GM21619 (cell line): ENCODE measurements at regions not wholly inside any gene's neighbourhood (a gene's known extent, or its start where the extent isn't known, plus 50 kb on each side); places are given as distances from the start of the nearest gene placed in this dataset.

Experiments used
- ATAC-seq: cut with Tn5 transposase; IDR thresholded peaks from one replicate; pipeline ENCODE4 v1.9.1; 2021; ENCODE audit not compliant: unreplicated experiment

DNA sequence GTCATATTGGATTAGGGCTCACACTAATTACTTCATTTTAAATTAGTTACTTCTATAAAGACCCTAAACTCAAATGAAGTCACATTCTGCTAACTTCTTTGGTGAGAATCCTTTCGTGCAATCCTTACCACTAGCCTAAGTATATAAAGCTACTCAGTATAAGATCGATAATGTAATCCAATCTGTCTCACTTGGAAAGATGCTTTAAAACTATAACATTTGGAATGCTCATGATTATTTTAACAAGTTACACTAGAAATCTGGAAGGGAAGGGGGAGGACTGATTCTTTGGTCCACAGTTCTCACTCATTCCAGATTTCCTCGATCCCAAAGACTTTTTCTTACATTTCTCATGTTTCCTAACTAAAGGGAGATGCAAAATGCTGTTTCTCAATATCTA, 336.4 kb upstream of the SLIT2 start:
- no peak for ATAC-seq

DNA sequence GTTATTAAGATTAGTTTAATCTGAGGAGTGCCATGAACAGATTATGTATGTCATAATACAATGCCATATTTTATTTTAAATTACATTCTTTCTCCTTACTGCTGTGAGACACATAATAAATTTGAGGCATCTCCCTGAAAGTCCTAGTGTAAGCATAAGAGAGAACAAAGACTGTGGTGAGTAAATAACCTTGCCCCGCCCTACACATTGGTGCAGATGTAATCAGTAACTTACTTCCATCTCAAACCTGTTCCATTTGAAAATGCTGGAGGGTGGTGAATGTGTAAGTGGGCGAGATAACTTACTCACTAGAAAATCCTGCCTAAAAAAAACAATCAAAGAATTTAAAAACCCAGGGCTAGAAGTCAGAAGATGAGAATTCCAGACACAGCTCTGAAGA, 338.1 kb upstream of the SLIT2 start:
- ATAC-seq, result no peak

DNA sequence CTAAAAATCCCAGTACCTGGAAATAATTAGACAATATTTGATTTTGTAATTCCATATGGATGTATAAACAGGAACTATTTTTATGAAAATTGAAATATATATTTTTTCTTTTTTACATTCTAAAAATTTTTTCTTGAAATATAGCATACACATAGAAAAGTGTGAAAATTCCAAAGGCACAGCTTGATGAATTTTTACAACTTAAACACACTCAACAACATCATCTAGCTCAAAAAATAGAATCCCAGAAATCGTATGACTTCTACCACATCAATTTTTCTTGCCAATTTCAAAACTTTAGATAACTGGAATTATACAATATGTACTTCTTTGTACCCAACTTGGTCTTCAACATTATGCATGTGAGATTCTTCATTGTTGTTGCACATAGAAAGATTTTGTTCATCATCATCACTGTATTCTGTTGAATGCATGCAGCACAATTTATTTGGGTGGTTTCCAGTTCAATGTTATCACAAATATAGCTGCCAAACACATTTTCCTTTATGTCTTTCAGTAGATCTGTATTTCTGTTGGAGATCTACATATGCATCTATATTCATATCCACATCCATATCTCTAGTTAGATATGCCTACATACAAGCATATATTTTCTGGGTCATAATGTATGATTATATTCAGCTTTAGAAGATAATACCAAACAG, 340.7 kb upstream of the SLIT2 start:
- no peak for ATAC-seq

DNA sequence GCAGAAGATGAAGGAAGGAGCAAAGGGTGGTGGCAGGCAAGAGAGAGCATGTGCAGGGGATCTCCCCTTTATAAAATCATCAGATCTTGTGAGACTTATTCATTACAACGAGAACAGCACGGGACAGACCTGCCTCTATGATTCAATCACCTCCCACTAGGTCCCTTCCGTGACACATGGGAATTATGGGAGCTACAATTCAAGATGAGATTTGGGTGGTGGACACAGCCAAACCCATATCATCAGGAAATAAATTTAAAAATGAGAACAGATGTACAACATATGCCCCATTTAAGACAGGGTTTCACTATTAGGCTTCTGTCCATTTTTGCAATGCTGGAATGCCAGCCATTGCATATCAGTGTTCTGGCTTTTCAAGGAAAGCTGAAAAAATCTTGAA, 346.7 kb upstream of the SLIT2 start:
- no peak for ATAC-seq

DNA sequence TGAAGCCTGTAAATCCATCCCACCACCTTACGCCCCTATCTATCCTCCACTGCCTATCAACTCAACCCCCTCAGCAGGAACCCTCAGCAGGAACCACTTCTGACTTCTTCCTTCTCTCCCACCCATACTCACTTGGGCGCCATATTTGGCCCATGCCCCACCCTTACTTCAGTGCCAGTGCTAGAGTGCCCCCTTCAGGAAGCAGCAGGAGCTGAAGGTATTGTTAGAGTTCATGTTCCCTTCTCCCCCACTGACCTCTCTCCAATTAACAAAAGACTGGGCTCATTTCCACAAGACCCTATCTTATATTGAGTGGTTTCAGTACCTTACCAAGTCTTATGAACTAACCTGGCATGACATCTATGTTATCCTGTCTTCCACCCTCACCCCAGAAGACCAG, 363.1 kb upstream of the SLIT2 start:
- no peak for ATAC-seq

DNA sequence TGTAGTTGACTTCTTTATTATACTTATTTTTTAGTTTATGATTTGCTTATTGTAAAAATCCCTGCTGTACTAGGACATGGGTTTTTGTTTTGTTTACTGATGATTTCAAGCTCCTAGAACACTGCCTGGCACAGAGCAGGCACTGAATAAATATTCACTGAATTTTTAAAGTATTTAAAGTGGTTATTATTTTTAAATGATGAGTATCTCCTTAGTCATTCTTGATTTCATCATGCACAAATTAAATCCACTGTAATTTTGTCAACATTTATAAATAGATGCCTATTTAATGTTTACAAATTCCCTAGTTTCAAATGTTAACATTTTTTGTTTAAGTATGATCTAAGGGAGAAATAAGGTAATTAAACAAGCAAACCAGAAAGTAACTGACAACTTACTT, 367.9 kb upstream of the SLIT2 start:
- ATAC-seq, result no peak

DNA sequence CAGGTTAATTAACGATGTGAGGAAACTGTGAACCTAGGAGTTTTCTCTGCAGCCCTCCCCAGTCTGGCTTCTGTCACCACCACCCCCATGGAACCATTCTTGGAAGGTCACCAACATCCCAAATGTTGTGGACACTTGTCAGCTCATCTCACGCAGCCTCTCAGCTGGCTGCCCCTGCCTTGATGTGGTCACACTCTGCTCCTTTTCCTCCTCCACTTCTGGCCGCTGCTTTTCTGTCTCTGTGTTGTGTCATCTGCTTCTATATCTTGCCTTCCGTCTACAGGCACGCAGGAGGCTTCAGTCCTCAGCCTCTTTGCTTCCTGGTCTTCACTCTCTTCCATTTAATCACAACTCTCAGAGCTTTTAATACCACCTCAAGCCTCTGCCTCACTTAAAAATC, 371.5 kb upstream of the SLIT2 start:
- ATAC-seq, result no peak

DNA sequence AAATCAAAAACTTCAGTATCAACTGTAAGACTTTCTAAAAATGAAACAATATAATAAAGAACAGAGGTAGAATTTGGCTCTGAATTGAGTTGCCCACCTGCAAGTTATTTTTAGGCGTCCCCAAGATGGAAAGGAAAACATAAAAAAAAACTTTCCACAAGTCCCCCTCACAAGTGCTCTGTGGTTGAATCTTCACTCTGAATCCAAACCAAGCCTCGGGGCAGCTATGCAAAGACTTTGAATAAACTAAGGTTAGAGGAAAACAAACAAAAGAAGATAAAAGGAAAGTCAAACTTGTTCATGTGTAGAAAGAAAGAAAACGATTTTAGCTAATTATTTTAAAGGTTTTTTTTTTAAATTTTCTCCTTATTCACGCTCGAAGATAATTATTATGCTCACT, 372.4 kb upstream of the SLIT2 start:
- no peak for ATAC-seq

DNA sequence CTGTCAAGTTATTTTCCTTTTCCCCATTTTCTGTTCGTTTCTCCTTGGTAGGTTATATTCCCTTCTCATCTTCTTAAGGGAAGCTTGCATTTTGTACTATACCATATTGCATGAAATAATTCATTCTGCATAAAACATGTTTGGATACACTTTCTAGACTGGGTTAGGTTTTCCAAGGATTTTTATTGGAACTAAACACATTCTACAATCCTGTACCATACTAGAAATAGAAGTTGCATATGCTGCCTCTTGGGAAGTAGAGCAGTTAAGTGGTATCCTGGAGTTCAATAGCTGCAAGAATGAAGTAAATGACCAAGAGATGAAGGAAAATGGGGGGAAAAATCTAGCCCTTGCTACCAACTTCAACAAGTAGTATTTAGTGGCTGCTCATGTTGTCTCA, 393.7 kb upstream of the SLIT2 start:
- ATAC-seq, result no peak

DNA sequence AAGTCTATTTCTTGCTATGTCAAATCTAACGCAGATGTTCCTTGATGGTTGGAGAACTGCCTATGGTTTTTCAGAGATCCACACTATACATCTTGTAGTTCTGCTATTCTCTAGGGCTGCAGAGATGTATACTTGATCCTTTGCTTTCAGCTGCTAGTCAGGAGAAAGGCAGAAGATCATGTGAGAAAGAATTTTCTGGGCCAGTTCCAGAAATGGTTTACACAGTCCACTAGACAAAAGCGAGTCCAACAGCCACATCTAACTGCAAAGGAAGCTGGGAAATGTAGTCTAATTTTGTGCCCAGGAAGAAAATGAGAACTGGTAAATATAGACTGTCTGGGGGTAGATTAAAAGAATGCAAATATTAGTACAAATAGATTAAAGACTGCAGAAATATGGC, 394.3 kb upstream of the SLIT2 start:
- no peak for ATAC-seq

DNA sequence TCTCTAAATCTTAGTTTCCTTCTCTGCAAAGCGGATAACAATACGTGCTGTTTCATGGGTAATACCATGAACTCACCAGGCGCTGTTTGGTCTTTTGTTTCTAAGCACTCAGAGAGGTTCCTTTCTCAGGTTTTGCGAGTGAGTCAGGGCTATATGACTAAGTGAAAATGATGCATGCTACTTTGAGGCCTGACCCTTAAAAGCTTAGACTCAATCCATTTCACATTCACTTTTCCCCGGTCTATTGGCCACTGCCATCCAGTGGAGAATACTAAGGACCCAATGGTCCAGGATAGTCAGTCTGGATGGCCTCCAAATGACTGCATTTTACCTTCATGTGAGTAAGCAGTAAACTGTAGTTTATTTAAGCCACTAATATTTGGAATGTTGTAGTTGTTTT, 400.8 kb upstream of the SLIT2 start:
- ATAC-seq, result no peak

DNA sequence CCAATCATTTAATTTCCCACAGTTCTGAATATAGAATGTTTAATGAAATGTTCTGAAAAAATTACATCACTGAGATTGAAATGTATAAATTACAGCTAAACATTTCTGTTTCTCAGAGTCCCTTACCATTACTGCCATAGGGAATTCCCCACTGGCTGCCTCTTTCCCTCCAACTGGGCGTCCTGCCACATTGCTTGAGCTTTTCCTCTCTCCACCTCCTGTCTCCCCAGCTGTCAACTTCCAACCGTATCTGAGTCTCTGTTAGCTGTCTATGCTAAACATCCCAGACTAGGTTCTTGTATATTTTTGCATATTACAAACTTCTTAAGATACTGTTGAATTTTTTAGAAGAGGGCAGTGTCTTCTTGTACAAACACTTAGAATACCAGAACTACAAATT, 407.3 kb upstream of the SLIT2 start:
- ATAC-seq, result no peak

DNA sequence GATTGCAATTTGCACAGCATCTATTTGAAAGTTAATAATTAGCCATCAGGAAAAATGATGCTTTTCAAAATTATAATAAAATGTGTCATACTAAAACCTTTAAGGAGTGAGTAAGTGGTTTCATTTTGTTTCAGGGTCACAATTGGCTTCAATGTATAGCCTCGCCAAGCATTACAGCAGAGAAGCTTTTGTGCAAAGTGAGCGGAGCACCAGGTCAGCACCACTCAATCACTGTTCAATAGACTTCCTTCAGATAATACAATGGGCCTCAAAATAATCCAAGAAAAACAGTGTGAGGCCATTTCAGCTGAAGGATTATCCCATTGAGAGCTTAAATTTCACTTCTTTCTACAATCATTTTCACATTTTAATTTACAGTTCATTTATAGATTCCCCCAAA, 409.2 kb upstream of the SLIT2 start:
- no peak for ATAC-seq

DNA sequence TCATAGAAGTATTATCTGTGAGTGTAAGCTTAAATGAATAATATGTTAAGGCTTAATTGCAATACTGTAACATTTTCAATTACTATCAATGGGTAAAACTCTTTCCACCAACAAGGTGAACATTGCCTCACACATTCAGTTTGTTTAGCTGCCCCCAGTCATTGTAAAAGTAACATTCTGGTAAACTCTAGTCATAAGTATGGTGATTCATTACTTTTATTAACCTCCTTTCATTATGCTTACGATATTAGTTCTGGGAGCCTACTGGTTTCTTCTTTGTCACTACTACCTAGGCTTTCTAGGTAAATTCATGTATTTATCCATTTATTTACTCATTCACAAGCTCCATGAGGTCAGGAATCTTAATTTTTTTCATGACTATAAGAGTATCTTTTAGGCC, 412.8 kb upstream of the SLIT2 start:
- no peak for ATAC-seq

DNA sequence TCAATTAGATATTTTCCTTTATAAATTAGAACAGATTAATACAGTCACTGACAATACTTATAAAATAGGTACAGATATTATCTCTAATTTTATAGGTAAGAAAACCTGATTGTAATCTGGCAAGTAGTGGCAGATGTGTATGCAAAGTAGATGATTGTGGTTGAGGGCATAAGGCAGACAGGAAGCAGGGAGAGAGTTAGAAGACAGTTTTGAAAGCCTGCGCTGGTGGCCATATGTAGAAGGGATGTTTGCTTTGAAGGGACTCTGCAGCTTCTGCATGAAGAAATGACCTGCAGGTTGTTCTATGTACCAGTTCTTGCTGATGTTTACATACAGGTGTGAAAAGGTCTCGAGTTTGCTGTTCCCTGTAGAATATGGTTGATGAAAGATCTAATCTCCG, 416.3 kb upstream of the SLIT2 start:
- ATAC-seq, result no peak

DNA sequence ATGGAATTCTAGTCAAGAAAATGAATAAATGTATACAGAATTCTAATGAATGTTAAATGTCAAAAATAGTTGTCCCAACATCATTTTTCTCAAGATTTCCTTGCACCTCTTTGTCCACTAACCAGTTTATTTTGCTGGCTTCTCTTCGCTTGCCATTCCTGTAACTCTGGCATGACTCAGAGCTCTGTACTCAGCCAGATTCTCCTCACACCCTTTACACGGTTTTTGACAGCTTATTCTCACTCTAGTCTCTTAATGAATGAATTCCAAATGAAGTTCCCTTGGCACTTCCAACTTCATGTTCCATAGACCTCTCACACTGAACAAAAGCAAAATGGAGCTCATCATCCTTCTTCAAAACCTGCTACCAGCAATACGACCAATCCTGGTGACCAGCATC, 419.3 kb upstream of the SLIT2 start:
- ATAC-seq, result no peak

DNA sequence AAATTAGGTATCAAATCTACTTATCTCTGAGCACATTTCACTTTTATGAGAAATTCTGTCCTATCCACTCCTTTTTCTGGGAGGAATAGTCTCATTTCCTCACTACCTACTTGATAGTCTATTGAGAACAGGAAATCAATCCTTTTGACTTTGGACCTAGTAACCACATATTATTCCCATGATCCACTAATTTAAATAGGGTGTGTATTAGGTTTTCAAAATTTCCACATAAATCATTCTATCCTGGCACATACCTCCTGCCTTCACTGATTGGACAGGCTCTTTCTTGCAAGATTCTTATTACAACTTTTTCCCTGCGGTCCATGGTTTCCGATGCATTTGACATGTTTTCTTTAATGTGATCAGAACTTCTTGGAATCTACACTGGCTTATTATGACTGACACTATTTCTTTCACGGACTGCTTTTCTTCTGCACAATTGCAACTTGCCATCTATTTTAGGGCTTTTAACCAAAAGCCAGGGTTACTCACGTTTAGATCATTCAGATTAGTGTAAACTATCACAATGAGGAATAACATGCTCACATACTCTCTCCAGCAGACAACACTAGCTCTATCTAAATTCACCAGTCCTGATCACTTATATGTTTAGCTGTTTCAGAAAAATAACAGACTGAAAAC, 419.9 kb upstream of the SLIT2 start:
- no peak for ATAC-seq

DNA sequence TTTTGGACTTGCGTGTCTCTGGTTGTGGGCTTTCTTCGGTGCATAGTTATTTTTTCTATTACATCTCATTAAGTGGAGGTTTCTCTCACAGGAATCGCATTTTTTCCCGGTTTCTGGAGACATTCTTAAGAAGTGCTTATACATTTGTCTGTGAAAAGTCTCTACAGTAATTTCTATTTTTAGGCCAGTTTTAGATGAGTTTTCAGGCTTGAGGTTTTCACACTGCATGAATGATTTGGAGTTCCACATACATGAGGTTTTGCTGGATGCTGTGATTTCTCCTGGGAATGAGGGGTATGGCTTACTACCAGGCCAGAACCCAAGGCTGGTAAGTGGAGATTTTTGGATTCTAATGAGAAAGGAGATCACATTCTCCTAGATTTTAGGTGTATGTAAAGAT, 422.6 kb upstream of the SLIT2 start:
- ATAC-seq, result no peak

DNA sequence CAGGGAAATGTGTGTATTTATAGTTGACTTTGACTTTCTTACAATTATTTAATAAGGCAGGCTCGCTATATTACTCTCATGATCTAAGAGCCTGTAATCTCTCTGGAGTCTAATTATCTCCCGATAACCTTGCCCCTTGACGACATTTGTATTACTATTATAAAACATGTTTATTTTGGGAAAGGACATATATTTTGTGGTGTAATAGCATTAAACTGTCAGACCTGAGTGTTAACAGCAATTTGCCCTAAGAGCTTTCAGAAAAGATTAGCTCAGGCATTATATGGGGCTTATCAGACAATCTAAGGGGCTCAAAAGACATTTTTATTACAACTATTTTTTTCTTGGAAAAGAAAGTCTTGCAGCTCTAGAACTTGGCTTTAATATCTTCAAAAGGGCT, 427.9 kb upstream of the SLIT2 start:
- ATAC-seq, result no peak

DNA sequence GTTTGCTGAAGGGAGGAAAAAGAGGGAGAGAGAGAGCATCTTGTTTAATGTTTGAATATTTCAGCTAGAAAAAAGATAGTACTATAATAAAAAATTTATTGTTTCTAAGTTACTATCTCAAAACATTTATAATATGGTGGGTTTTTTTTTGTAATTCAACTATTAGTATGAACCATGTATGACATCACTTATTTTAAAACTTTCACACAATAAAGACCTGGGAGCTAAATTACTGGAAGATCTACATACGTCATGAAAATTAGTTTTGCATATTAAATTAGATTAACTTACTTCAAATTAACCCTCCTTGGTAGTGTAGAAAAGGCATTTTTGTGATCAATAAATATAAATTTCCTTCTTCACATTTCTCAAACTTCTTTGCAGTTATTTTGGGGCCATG, 432.0 kb upstream of the SLIT2 start:
- no peak for ATAC-seq

DNA sequence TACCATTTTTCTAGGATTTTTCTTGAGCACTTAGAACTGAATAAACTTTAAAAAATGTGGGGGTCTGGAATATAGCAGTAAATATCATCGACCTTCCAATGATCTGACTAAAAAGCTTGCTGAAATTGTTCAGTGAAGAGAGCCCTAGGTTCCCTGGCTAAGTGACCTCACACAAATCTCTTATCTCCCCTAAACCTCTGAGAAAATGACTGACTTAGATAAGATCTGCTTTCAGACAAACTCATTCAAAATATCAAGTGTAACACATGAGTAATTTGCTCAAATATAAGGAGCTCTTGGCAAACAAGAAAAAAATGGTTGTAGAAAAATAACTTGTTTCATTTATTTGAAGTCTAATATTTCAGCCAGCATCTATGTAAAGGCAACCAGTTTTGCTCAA, 441.7 kb upstream of the SLIT2 start:
- no peak for ATAC-seq

DNA sequence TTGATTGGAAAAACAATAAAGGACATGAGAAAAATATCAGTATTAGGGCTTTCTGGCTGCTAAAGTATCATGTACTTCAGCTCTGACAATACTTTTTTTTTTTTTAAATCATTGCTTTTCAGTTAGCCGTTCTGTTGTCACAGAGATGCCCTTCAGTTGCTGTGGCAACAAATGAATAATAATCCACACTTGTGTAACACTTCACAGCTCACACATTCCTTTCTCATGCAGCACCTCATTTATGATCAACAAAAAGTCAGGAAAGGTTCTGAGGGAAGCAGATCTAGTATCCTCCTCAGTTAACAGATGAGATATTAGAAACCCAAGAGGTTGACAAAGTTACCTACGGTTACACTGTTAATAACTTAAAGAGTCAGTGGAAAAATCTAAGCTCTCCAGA, 444.2 kb upstream of the SLIT2 start:
- ATAC-seq, result no peak

DNA sequence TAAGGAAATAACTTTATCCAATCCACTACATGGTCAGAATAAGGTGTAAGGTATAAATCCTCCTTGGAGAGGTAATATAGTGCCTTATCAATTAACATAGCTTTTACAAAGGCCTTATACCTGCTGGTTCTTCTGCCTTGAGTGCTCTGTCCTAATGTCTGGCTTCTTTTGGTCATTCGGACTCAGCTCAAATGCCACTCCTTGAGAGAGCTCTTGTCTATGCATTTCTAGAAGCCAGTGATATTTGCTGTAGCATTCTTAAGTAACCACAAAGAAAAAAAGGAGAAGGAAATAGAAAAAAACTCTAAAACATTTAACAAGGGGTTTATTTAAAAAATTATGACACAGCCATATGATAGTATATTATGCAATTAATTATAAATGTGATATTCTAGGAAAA, 444.8 kb upstream of the SLIT2 start:
- no peak for ATAC-seq
